Natural killer cell (primary cell): ENCODE measurements at regions not wholly inside any gene's neighbourhood (a gene's known extent, or its start where the extent isn't known, plus 50 kb on each side); places are given as distances from the start of the nearest gene placed in this dataset.

Source experiments
- ATAC-seq, 3 donors: fragments of 150-1000 bp in 2 of 3; fragments of 200-7000 bp in 1 of 3; cut with Tn5 transposase; 1 replicate in 1 of 3; 2 replicates in 2 of 3; pipeline ENCODE4 v1.10.0; 2021; ENCODE audit warnings: mild to moderate bottlenecking in 2 of 3, moderate library complexity in 2 of 3
- DNase-seq, 2 donors: peaks; one replicate each; pipeline versions ENCODE4 v3.0.0 to v3.0.0-alpha.2; 2013 to 2021; ENCODE audit warnings: mixed read lengths in 1 of 2
- H3K27ac ChIP-seq: one replicate; pipeline ENCODE4 v1.5.1; 2013; ENCODE audit warnings: mild to moderate bottlenecking, low read length
- H3K27me3 ChIP-seq: one replicate; pipeline ENCODE4 v1.6.1; 2013; ENCODE audit warnings: low read length; ENCODE audit not compliant: control insufficient read depth, insufficient read depth
- H3K36me3 ChIP-seq: one replicate; pipeline ENCODE4 v1.6.1; 2013; ENCODE audit warnings: low read length; ENCODE audit not compliant: control insufficient read depth, insufficient read depth
- H3K4me1 ChIP-seq: one replicate; pipeline ENCODE4 v1.6.1; 2013; ENCODE audit warnings: low read length; ENCODE audit not compliant: control insufficient read depth, insufficient read depth
- H3K4me3 ChIP-seq: one replicate; pipeline ENCODE4 v1.5.1; 2013; ENCODE audit warnings: low read length
- H3K9me3 ChIP-seq: one replicate; pipeline ENCODE4 v1.6.1; 2013; ENCODE audit warnings: low read length; ENCODE audit not compliant: control insufficient read depth, insufficient read depth
- H3K27ac Mint-ChIP-seq, 2 donors: one replicate each; pipeline ENCODE4 v1.8.0; 2022; ENCODE audit warnings: mild to moderate bottlenecking in 2 of 2, mixed read lengths in 2 of 2, moderate library complexity in 1 of 2
- H3K27me3 Mint-ChIP-seq, 2 donors: one replicate each; pipeline ENCODE4 v1.8.0; 2022; ENCODE audit warnings: low read depth in 2 of 2, mixed read lengths in 2 of 2
- H3K36me3 Mint-ChIP-seq: one replicate; pipeline ENCODE4 v1.8.0; 2022; ENCODE audit warnings: mixed read lengths
- H3K4me1 Mint-ChIP-seq, 2 donors: one replicate each; pipeline ENCODE4 v1.8.0; 2022; ENCODE audit warnings: mixed read lengths in 2 of 2
- H3K4me3 Mint-ChIP-seq: one replicate; pipeline ENCODE4 v1.8.0; 2022; ENCODE audit warnings: mild to moderate bottlenecking, moderate library complexity, mixed read lengths
- H3K9me3 Mint-ChIP-seq, 2 donors: one replicate each; pipeline ENCODE4 v1.8.0; 2022; ENCODE audit warnings: mixed read lengths in 2 of 2
- CTCF ChIP-seq: fragments of 200-600 bp; IDR thresholded peaks from one replicate; pipeline ENCODE4 v1.8.0; 2022; ENCODE audit warnings: antibody characterized with exemption
- WGBS: methylation state at CpG from one replicate; pipeline ENCODE4 v1.1.7; 2013; ENCODE audit warnings: missing lambda C conversion rate; ENCODE audit not compliant: insufficient coverage; 5-methylcytosine and 5-hydroxymethylcytosine counted together
- intact Hi-C: fragments of 100-400 bp; cut with micrococcal nuclease; formaldehyde crosslinking; loops from one replicate; pipeline ENCODE4 v1.14.2; 2022

GRCh38 chr15:96390986-96391385, 60.5 kb downstream of the NR2F2 start:
- ATAC-seq (no peak), DNase-seq (no peak)
- intact Hi-C loops: no loop called here
- no peak overlapping the region for H3K27ac ChIP-seq
- no peak for TF ChIP-seq CTCF
- no peaks in the 10 kb centered on the region for H3K9me3 Mint-ChIP-seq
- H3K9me3 ChIP-seq: no peaks in the 10 kb centered on the region
- peaks cover 16 to 64% of the 10 kb centered on the region in 2 donors for H3K27me3 Mint-ChIP-seq
- no CpG with 5 or more reads among the region's 2 CpGs for WGBS
- no peak overlapping the region for H3K4me3 Mint-ChIP-seq
- no peak overlapping the region for H3K27ac Mint-ChIP-seq
- H3K4me1 ChIP-seq: no peaks in the 10 kb centered on the region
- H3K36me3 Mint-ChIP-seq: no peaks in the 10 kb centered on the region
- H3K36me3 ChIP-seq: no peaks in the 10 kb centered on the region
- no peak overlapping the region for H3K4me3 ChIP-seq
- H3K4me1 Mint-ChIP-seq: no peaks in the 10 kb centered on the region
- peaks cover 2% of the 10 kb centered on the region for H3K27me3 ChIP-seq

- DNase-seq: no peak
Measured at GRCh38 chr15:96392380-96393208, 62.1 kb downstream of the NR2F2 start.

GRCh38 chr15:96393209-96393513, 62.7 kb downstream of the NR2F2 start:
- Mint-ChIP-seq H3K9me3 (no peaks in the 10 kb centered on the region), H3K27ac (no peak overlapping the region), H3K27me3 (peaks cover 19 to 62% of the 10 kb centered on the region in 2 donors), H3K4me1 (no peaks in the 10 kb centered on the region), H3K4me3 (no peak overlapping the region), H3K36me3 (no peaks in the 10 kb centered on the region)
- ATAC-seq (no peak), DNase-seq (no peak)
- no peaks in the 10 kb centered on the region for H3K36me3 ChIP-seq
- no peaks in the 10 kb centered on the region for H3K9me3 ChIP-seq
- peaks cover 2% of the 10 kb centered on the region for H3K27me3 ChIP-seq
- H3K4me1 ChIP-seq: no peaks in the 10 kb centered on the region
- no peak overlapping the region for H3K27ac ChIP-seq
- 84% methylated on average over 2 of the region's 2 CpGs for WGBS
- no peak overlapping the region for H3K4me3 ChIP-seq
- TF ChIP-seq CTCF: no peak
- intact Hi-C loops: no loop called here

More at GRCh38 chr15:96392380-96393208, 62.1 kb downstream of the NR2F2 start:
- Mint-ChIP-seq H3K4me3 (no peak overlapping the region), H3K36me3 (no peaks in the 10 kb centered on the region), H3K27me3 (peaks cover 19 to 65% of the 10 kb centered on the region in 2 donors), H3K4me1 (no peaks in the 10 kb centered on the region), H3K27ac (no peak overlapping the region), H3K9me3 (no peaks in the 10 kb centered on the region)
- WGBS: 63% methylated on average over 9 of the region's 10 CpGs
- no peak for TF ChIP-seq CTCF
- ATAC-seq: no peak
- intact Hi-C loops: no loop called here
- Histone ChIP-seq H3K9me3 (no peaks in the 10 kb centered on the region), H3K27me3 (peaks cover 2% of the 10 kb centered on the region), H3K27ac (no peak overlapping the region), H3K36me3 (no peaks in the 10 kb centered on the region), H3K4me3 (no peak overlapping the region), H3K4me1 (no peaks in the 10 kb centered on the region)

GRCh38 chr15:96395687-96396086, 65.2 kb downstream of the NR2F2 start:
- Histone ChIP-seq H3K4me1 (no peaks in the 10 kb centered on the region), H3K27ac (no peak overlapping the region), H3K4me3 (no peak overlapping the region), H3K9me3 (no peaks in the 10 kb centered on the region), H3K27me3 (peaks cover 2% of the 10 kb centered on the region), H3K36me3 (no peaks in the 10 kb centered on the region)
- DNase-seq: no peak
- Mint-ChIP-seq H3K27ac (no peak overlapping the region), H3K36me3 (no peaks in the 10 kb centered on the region), H3K9me3 (no peaks in the 10 kb centered on the region), H3K4me1 (no peaks in the 10 kb centered on the region), H3K27me3 (peaks cover 23 to 60% of the 10 kb centered on the region in 2 donors), H3K4me3 (no peak overlapping the region)
- WGBS: 30% methylated on average over 3 of the region's 3 CpGs
- no peak for TF ChIP-seq CTCF
- intact Hi-C loops: no loop called here
- ATAC-seq: no peak
